ENCODE measurements at regions not wholly inside any gene's neighbourhood (a gene's known extent, or its start where the extent isn't known, plus 50 kb on each side); places are given as distances from the start of the nearest gene placed in this dataset.

GRCh38 chr6:130743175-130743574 lies 84.0 kb upstream of the SMLR1 start:
- Mint-ChIP-seq H3K4me3 (no peak overlapping the region), H3K27me3 (peaks cover 14% of the 10 kb centered on the region), H3K4me1 (no peaks in the 10 kb centered on the region), H3K27ac (no peak overlapping the region), H3K9me3 (ENCODE audit: insufficient read depth) (no peaks in the 10 kb centered on the region)
- DNase-seq (no peak), ATAC-seq (ENCODE audit: low read depth) (no peak)
- Histone ChIP-seq H3K4me1 (ENCODE audit: control insufficient read depth in 2 of 2, insufficient read depth in 2 of 2, low read length in 2 of 2) (no peaks in the 10 kb centered on the region), H3K9ac (ENCODE audit: low read length) (no peak overlapping the region), H2AFZ (ENCODE audit: insufficient read depth, low read depth, low read length, poor library complexity, severe bottlenecking) (no peak overlapping the region), H3K4me2 (replicated peaks; ENCODE audit: low read depth, low read length, poor library complexity, severe bottlenecking) (no peak overlapping the region), H3K9me3 (ENCODE audit: control extremely low read depth in 1 of 3, control insufficient read depth in 2 of 3, insufficient read depth in 1 of 3, low read length in 2 of 3) (no peaks in the 10 kb centered on the region), H3K27ac (ENCODE audit: low read length in 2 of 2) (no peak overlapping the region), H3K27me3 (replicated peaks in 1 of 4; ENCODE audit: control extremely low read depth in 1 of 4, control insufficient read depth in 3 of 4, insufficient read depth in 4 of 4, low read length in 3 of 4) (no peaks in the 10 kb centered on the region), H3K36me3 (replicated peaks in 1 of 2; ENCODE audit: control extremely low read depth in 1 of 2, control insufficient read depth in 1 of 2, extremely low read depth in 1 of 2, insufficient read depth in 2 of 2, low read length in 1 of 2) (no peaks in the 10 kb centered on the region), H4K20me1 (ENCODE audit: control insufficient read depth, insufficient read depth, low read length, poor library complexity, severe bottlenecking) (no peaks in the 10 kb centered on the region), H3K4me3 (ENCODE audit: control extremely low read depth in 1 of 5, extremely low read depth in 1 of 5, insufficient read depth in 1 of 5, low read depth in 2 of 5, low read length in 4 of 5) (no peak overlapping the region), H3K79me2 (ENCODE audit: control insufficient read depth, insufficient read depth, low read length) (no peaks in the 10 kb centered on the region)
- TF ChIP-seq EZH2 (IDR thresholded peaks at IDR 0.05; ENCODE audit: borderline replicate concordance, insufficient read depth, low read depth, low read length, poor library complexity, severe bottlenecking) (no peak), CTCF (IDR thresholded peaks at IDR 0.05) (no peak)
- POLR2A ChIA-PET: no interaction called here
- intact Hi-C loops (cut with micrococcal nuclease): no loop called here
- no CpG with 5 or more reads among the region's 2 CpGs for WGBS (ENCODE audit: insufficient coverage)
- CTCF ChIA-PET: interaction anchor here (0.7 to 0.9 kb wide), 2 partner anchors 10 to 1474 kb away, joined by 3 to 4 read pairs; no protein-coding TSS in a partner anchor

GRCh38 chr6:130744576-130745366 lies 82.4 kb upstream of the SMLR1 start:
- Mint-ChIP-seq H3K27me3 (peaks cover 14% of the 10 kb centered on the region), H3K4me1 (no peaks in the 10 kb centered on the region), H3K4me3 (no peak overlapping the region), H3K27ac (no peak overlapping the region), H3K9me3 (ENCODE audit: insufficient read depth) (peaks cover 4% of the 10 kb centered on the region)
- no peaks in the 10 kb centered on the region for H3K79me2 ChIP-seq (ENCODE audit: control insufficient read depth, insufficient read depth, low read length)
- WGBS (ENCODE audit: insufficient coverage): no CpG with 5 or more reads among the region's 2 CpGs
- no peaks in the 10 kb centered on the region for H3K36me3 ChIP-seq (replicated peaks in 1 of 2; ENCODE audit: control extremely low read depth in 1 of 2, control insufficient read depth in 1 of 2, extremely low read depth in 1 of 2, insufficient read depth in 2 of 2, low read length in 1 of 2)
- intact Hi-C loops (cut with micrococcal nuclease): no loop called here
- ChIA-PET POLR2A (no interaction called here), CTCF (no interaction called here)
- H3K9ac ChIP-seq (ENCODE audit: low read length): no peak overlapping the region
- no peaks in the 10 kb centered on the region for H3K27me3 ChIP-seq (replicated peaks in 1 of 4; ENCODE audit: control extremely low read depth in 1 of 4, control insufficient read depth in 3 of 4, insufficient read depth in 4 of 4, low read length in 3 of 4)
- H3K4me2 ChIP-seq (replicated peaks; ENCODE audit: low read depth, low read length, poor library complexity, severe bottlenecking): no peak overlapping the region
- no peak overlapping the region for H2AFZ ChIP-seq (ENCODE audit: insufficient read depth, low read depth, low read length, poor library complexity, severe bottlenecking)
- H3K27ac ChIP-seq (ENCODE audit: low read length in 2 of 2): no peak overlapping the region
- ATAC-seq (ENCODE audit: low read depth) (no peak), DNase-seq (no peak)
- no peaks in the 10 kb centered on the region for H4K20me1 ChIP-seq (ENCODE audit: control insufficient read depth, insufficient read depth, low read length, poor library complexity, severe bottlenecking)
- H3K4me1 ChIP-seq (ENCODE audit: control insufficient read depth in 2 of 2, insufficient read depth in 2 of 2, low read length in 2 of 2): no peaks in the 10 kb centered on the region
- no peak for TF ChIP-seq CTCF (IDR thresholded peaks at IDR 0.05)
- TF ChIP-seq EZH2 (IDR thresholded peaks at IDR 0.05; ENCODE audit: borderline replicate concordance, insufficient read depth, low read depth, low read length, poor library complexity, severe bottlenecking): no peak
- H3K4me3 ChIP-seq (ENCODE audit: control extremely low read depth in 1 of 5, extremely low read depth in 1 of 5, insufficient read depth in 1 of 5, low read depth in 2 of 5, low read length in 4 of 5): no peak overlapping the region
- H3K9me3 ChIP-seq (ENCODE audit: control extremely low read depth in 1 of 3, control insufficient read depth in 2 of 3, insufficient read depth in 1 of 3, low read length in 2 of 3): peaks cover 0 to 11% (median 8%) of the 10 kb centered on the region in 3 donors
